GM04503 (cell line): ENCODE measurements at regions not wholly inside any gene's neighbourhood (a gene's known extent, or its start where the extent isn't known, plus 50 kb on each side); places are given as distances from the start of the nearest gene placed in this dataset.

ENCODE experiments used
- DNase-seq: peaks from one replicate; pipeline ENCODE4 v3.0.0-alpha.2; 2012; ENCODE audit warnings: low read depth

GRCh38 chr5:136811086-136811485 is 445.7 kb upstream of the TRPC7 start:
- no peak for DNase-seq

- DNase-seq: peak; percentile 53
Measured at GRCh38 chr5:136810261-136810801, 445.0 kb upstream of the TRPC7 start.

DNA sequence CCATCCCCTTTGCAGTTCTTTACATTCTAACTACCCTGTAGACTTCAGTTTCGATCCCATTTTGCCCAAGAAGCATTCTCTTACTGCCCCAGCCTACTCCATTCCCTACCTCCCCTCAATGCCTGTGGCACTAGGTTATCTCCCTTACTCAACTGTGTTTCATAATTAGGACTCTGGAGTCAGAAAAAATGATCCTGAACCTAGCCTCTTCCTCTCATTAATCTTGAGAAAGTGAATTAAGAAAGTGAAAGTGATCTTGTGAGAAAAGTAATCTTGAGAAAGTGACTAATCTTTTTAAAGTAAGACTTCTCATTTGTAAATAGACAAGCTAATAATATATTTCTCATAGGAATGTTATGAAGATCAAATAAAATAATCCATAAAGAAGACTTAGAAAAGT is 444.0 kb upstream of the TRPC7 start:
- no peak for DNase-seq

GRCh38 chr5:136808756-136809155 is 443.4 kb upstream of the TRPC7 start:
- DNase-seq: no peak

- no peak for DNase-seq
Measured at GRCh38 chr5:136805466-136805865, 440.1 kb upstream of the TRPC7 start.

DNA sequence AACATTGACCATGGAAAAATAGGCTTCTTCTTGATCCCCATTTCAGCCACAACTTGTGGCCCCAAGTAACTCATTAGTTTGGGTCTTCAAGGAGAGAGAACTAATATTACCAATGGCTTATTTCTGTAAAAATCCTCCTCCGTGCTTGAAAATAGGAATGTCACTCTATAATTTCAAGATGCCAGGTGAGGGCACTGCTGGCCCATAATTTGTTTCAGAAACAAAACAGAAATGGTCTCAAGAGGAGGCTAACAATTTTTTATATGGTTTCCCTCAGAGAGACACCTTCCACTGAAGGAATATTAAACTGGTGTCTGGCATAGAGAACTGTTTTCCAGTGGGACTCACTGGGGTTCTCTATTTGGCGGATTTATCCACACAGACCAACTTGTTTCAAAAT is 437.0 kb upstream of the TRPC7 start:
- DNase-seq: no peak

DNA sequence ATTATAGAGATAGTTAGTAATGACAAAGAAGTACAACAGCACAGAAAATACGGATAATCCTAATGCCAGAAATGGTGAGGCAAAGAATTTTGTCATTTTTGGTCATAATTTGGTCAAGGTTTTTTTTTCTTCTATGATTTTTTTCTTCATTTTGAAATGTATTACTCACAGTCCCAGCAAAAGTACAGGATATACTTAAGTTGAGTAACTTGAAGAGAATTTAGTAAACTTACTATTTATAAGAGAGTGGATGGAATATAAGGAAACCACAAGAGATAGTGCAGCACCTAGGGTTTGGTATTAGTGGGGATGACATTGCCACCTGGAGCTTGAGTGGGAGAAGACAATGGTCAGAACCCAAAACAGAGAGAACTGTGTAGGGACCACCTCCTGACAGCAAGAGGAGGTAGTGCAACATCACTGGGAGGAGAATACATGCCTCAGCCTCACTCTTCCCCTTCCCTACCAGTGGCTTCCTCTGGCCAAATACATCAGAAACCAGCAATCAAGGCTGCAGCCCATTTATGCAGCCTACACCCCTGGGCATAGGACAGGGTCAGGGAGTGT is 434.5 kb upstream of the TRPC7 start:
- DNase-seq: no peak

DNA sequence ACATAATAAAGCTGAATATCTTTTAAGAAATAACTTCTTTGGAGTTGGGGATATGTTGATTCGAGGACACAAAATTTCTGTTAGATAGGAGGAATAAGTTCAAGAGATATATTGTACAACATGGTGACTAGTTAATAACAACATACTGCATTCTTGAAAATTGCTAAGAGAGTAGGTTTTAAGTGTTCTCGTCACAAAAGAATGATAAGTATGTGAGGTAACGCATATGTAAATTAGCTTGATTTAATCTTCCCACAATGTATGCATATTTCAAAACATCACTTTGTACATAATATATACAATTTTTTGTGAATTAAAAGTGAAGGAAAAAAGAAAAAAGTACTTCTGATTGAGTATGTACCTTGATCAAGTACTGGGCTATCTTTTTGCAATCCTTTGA is 428.0 kb upstream of the TRPC7 start:
- DNase-seq: no peak

DNA sequence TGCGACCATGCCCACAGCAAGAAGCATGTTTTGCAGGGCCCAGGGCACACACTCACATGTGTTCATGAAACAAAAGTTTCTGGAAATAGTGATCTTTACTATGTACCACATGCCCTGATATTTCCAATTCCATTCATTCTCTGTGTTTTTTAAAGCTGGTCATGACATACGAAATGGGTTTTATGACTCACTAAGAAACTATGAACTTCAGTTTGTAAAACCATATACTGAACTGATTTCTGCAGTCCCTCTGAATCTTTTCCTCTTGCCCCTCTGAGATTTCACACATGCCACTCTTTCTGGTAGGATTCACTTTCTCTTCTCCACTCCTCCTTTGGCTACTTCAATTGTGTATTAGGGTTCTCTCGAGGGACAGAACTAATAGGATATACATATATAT is 416.1 kb upstream of the TRPC7 start:
- no peak for DNase-seq

- no peak for DNase-seq
Measured at GRCh38 chr5:136780518-136780917, 415.2 kb upstream of the TRPC7 start.

- no peak for DNase-seq
Measured at GRCh38 chr5:136776022-136776927, 410.9 kb upstream of the TRPC7 start.

- DNase-seq: no peak
Measured at GRCh38 chr5:136772491-136772890, 407.1 kb upstream of the TRPC7 start.

- DNase-seq: no peak
Measured at GRCh38 chr5:136769900-136770684, 404.7 kb upstream of the TRPC7 start.

DNA sequence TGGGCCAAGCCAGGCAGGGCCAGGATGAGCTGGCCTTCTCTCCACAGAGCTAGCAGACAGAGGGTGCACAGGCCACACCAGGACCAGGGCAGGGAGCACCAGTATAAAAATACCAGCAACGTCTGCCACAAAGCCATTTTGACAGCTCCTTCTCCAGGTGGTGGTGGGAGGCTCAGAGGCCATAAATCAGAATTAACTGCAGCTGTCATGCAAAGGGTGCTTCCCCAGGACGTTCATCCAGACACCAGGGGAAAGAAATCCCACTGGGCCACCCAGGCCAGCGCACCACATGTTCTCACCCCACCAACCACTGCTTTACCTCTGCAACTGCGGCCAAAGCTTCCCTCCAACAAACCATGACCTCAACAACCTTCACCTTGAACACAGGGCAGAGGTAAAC is 403.7 kb upstream of the TRPC7 start:
- DNase-seq: no peak

DNA sequence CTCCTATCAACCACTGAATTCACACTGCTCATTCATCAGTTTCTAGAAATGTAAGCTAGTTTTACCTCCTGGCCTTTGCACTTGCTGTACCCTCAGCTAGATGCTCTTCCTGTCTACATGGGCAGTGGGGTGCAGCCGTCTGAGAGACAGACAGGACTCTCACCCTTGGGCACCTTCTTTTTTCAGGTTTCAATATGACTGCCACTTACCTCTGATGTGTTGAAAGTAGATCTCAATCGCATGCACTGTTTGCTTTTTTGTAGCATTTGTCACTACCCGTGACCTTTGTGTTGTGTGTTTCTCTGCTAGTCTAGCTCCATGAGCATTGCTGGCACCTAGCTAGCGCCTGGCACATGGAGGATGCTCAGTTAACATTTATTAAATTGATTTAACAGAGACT is 403.1 kb upstream of the TRPC7 start:
- DNase-seq: no peak

DNA sequence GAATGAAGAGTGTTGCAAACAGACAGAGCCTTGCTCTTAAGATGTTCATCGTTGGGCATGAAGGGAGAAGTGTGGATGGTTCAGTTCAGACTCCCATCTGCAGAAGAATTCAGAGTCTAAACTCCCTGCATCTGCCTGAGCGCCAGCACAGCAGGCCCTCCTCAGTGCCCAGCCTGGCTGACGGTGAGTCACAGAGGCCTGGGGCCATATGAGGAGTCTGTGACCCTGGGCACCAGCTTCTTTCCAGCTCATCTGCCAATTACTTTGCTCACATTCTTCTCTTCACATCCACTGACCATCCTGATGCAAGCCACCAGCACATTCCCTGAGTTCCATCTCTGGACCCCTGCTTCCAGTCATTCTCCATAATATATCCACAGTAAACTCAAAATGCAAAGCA is 401.1 kb upstream of the TRPC7 start:
- DNase-seq: no peak

GRCh38 chr5:136764601-136765000 is 399.3 kb upstream of the TRPC7 start:
- DNase-seq: no peak

- DNase-seq: no peak
Measured at GRCh38 chr5:136763548-136763947, 398.2 kb upstream of the TRPC7 start.

DNA sequence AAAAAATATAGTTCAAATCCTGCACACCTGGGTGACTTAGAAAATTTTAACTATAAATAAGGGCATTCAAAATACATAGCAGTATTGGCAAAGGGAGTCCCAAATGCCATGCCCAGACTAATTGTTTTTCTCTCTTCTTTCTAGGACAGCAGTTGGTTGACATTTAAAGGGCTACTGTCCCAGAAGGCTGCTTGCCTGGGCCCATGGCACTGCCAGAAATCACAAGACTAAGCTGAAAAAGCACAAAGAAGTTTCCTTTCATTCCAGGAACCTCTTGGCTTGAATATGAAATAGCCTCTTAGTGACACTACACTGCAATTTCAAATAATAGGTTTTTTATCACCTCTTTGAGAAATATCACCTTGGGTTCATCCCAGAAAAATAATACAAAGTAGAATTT is 388.9 kb upstream of the TRPC7 start:
- DNase-seq: no peak

DNA sequence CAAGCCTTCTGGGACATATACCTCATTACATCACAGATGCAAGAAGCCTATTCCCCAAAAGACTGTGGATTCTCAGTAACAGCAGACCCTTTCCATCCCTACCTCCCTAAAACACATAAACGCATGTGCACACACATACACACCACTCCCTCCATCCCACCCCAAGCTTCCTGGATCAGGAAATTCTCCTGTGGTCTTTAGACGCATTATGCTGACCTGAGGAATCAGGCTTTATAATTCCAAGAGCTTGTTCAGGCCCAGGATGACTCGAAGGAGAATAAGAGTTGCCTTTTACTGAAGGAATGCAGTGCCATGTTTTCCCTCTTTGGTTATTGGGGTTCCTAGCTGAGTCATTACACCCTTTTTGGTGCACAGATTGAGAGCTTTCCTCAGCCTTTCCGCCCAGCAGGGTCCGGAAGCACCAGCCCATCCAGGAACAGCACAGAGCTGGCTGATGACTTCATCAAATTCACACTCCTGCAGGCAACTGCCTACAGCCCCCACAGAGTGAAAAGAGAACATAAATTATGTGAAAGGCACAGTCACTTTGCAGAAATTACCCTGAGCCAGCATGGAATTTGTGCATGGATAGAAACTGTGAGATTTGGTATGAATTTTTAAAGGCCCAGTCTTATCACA is 385.0 kb upstream of the TRPC7 start:
- DNase-seq: no peak

DNA sequence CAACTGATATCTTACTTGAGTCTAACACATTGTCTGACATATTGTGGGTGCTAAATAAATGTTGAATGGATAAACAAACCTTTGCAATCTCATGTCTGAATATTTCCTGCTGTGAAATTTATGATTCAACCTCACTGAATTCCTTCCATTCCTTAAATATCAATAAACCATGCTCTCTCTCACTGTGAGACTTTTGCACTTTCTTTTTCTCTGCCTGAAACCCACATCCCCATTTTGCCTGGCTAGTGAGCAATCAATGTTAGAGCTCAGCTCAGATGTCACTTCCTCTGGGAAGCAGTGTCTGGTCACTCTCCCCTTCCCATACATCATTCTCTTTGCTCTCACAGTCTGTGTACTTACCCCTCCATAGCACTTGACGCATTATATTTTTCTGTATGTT is 383.7 kb upstream of the TRPC7 start:
- no peak for DNase-seq

GRCh38 chr5:136743052-136743451 is 377.7 kb upstream of the TRPC7 start:
- no peak for DNase-seq
